Left hindlimb (tissue), 1 donor: ENCODE measurements at regions not wholly inside any gene's neighbourhood (a gene's known extent, or its start where the extent isn't known, plus 50 kb on each side); places are given as distances from the start of the nearest gene placed in this dataset.
A peak's percentile ranks its signal among the peaks of the same experiment; 100 is the strongest.
"Not testable (repeated sequence)": the region's sequence is repeated elsewhere in the genome, so short reads cannot be mapped to it uniquely, and the experiment has no call there.

Experiments
- DNase-seq: peaks from one replicate; pipeline ENCODE4 v3.0.0-alpha.2; 2018

- no peak for DNase-seq
Observed at GRCh38 chr2:234796045-234796591, 155.7 kb upstream of the SH3BP4 start.

- DNase-seq, result no peak
Observed at GRCh38 chr2:234795272-234795920, 156.4 kb upstream of the SH3BP4 start.

GRCh38 chr2:234794866-234795265 is 157.0 kb upstream of the SH3BP4 start:
- DNase-seq, result no peak

GRCh38 chr2:234793212-234793785 is 158.5 kb upstream of the SH3BP4 start:
- DNase-seq, result no peak

- peak; percentile 51 for DNase-seq
Observed at GRCh38 chr2:234792621-234793022, 159.2 kb upstream of the SH3BP4 start.

GRCh38 chr2:234792096-234792495 is 159.7 kb upstream of the SH3BP4 start:
- not testable (repeated sequence) for DNase-seq

GRCh38 chr2:234790380-234790779 is 161.4 kb upstream of the SH3BP4 start:
- DNase-seq, result no peak

GRCh38 chr2:234789556-234790325 is 162.1 kb upstream of the SH3BP4 start:
- DNase-seq, result no peak

GRCh38 chr2:234788841-234789240 is 163.0 kb upstream of the SH3BP4 start:
- DNase-seq, result no peak

- no peak for DNase-seq
Observed at GRCh38 chr2:234788381-234788780, 163.4 kb upstream of the SH3BP4 start.

- DNase-seq, result no peak
Observed at GRCh38 chr2:234787114-234787513, 164.7 kb upstream of the SH3BP4 start.

GRCh38 chr2:234773764-234774409 is 177.9 kb upstream of the SH3BP4 start:
- DNase-seq, result no peak

GRCh38 chr2:234773129-234773528 is 178.7 kb upstream of the SH3BP4 start:
- no peak for DNase-seq

- no peak for DNase-seq
Observed at GRCh38 chr2:234772733-234773060, 179.1 kb upstream of the SH3BP4 start.

GRCh38 chr2:234771980-234772732 is 179.7 kb upstream of the SH3BP4 start:
- peak; percentile 35 for DNase-seq

- no peak for DNase-seq
Observed at GRCh38 chr2:234771176-234771575, 180.6 kb upstream of the SH3BP4 start.

- no peak for DNase-seq
Observed at GRCh38 chr2:234770715-234771141, 181.1 kb upstream of the SH3BP4 start.

- no peak for DNase-seq
Observed at GRCh38 chr2:234770031-234770506, 181.7 kb upstream of the SH3BP4 start.

GRCh38 chr2:234768608-234769196 is 183.1 kb upstream of the SH3BP4 start:
- no peak for DNase-seq

GRCh38 chr2:234765279-234765678 is 186.5 kb upstream of the SH3BP4 start:
- DNase-seq, result no peak

- DNase-seq, result no peak
Observed at GRCh38 chr2:234764372-234764771, 187.4 kb upstream of the SH3BP4 start.
